ENCODE measurements at regions not wholly inside any gene's neighbourhood (a gene's known extent, or its start where the extent isn't known, plus 50 kb on each side); places are given as distances from the start of the nearest gene placed in this dataset.

GRCh38 chr11:13896981-13897353 lies 65.6 kb upstream of the SPON1 start:
- no peak for TF ChIP-seq CTCF (IDR thresholded peaks at IDR 0.05)
- no peak for TF ChIP-seq EP300 (IDR thresholded peaks at IDR 0.05)
- TF ChIP-seq POLR2AphosphoS5 (IDR thresholded peaks at IDR 0.05), result no peak
- no peak for TF ChIP-seq POLR2A (IDR thresholded peaks at IDR 0.05)
